Gastroesophageal sphincter (tissue), 4 donors: ENCODE measurements at regions not wholly inside any gene's neighbourhood (a gene's known extent, or its start where the extent isn't known, plus 50 kb on each side); places are given as distances from the start of the nearest gene placed in this dataset.

Experiments used
- ATAC-seq: fragments of 150-250 bp; one replicate; pipeline ENCODE4 v1.9.1; 2016; ENCODE audit warnings: mild to moderate bottlenecking, moderate library complexity
- H3K27ac ChIP-seq, 4 donors: fragments of 200-600 bp; sonication (generic) in 3 of 4; 1 replicate in 3 of 4; 2 replicates in 1 of 4; pipeline ENCODE4 v1.5.1; 2016 to 2019
- H3K27me3 ChIP-seq: fragments of 200-600 bp; sonication (generic); one replicate; pipeline ENCODE4 v1.5.1; 2019
- H3K36me3 ChIP-seq, 2 donors: fragments of 200-600 bp; sonication (generic); one replicate each; pipeline ENCODE4 v1.5.1; 2019; ENCODE audit warnings: control low read depth in 1 of 2
- H3K4me1 ChIP-seq, 3 donors: fragments of 200-600 bp; sonication (generic); 1 replicate in 2 of 3; 2 replicates in 1 of 3; pipeline ENCODE4 v1.5.1; 2016 to 2019; ENCODE audit warnings: control low read depth in 2 of 3
- H3K4me3 ChIP-seq, 2 donors: fragments of 200-600 bp; sonication (generic); one replicate each; pipeline ENCODE4 v1.5.1; 2019; ENCODE audit warnings: mild to moderate bottlenecking in 1 of 2, moderate library complexity in 1 of 2
- H3K9me3 ChIP-seq, 3 donors: fragments of 200-600 bp; sonication (generic); one replicate each; pipeline ENCODE4 v1.5.1; 2017 to 2019; ENCODE audit warnings: control low read depth in 2 of 3
- EP300 ChIP-seq: sonication (generic); formaldehyde crosslinking; IDR thresholded peaks from one replicate; pipeline ENCODE4 v1.6.1; 2017; ENCODE audit warnings: antibody characterized with exemption, mild to moderate bottlenecking
- POLR2A ChIP-seq, 2 donors: fragments of 450-650 bp; IDR thresholded peaks; one replicate each; pipeline ENCODE4 v1.6.1; 2017; ENCODE audit warnings: antibody characterized with exemption in 2 of 2, mild to moderate bottlenecking in 2 of 2, moderate library complexity in 1 of 2
- POLR2AphosphoS5 ChIP-seq: sonication (generic); formaldehyde crosslinking; IDR thresholded peaks from one replicate; pipeline ENCODE4 v1.6.1; 2017; ENCODE audit warnings: antibody characterized with exemption
- WGBS, 2 donors: methylation state at CpG; one replicate each; pipeline ENCODE4 v1.1.5; 2018; ENCODE audit warnings: low coverage in 1 of 2; 5-methylcytosine and 5-hydroxymethylcytosine counted together
- TF ChIP-seq, protein P1 (sequence below), 4 experiments: fragments of 200-600 bp in 2 of 4; fragments of 450-650 bp in 2 of 4; sonication (generic) in 1 of 4; IDR thresholded peaks; one replicate each; pipeline ENCODE4 v1.5.1; 2017 to 2019; ENCODE audit warnings: antibody characterized with exemption in 4 of 4, mild to moderate bottlenecking in 2 of 4, moderate library complexity in 2 of 4

DNA sequence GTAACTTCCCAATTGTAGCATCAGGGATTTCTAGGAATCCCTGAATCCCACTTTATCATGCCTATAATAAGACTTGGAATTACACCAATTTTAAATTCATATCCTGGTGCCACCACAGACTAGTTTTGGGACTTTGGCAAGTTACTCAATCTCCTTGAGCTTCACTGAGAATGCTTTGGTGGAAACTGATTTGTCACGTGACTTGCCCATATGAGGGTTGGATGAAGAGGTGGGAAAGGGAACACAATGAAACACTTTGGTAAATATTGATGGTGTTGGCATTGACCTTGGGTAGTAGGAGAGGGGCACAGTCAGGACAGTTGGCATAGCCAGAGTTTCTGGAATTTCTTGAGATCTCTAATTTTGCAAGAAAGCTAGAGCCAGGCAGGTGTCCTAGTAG, 452.2 kb downstream of the SLC4A3 start:
- H3K4me3 ChIP-seq = no peak overlapping the region
- WGBS, 2 donors = no CpG with 5 or more reads among the region's 1 CpG
- H3K4me1 ChIP-seq = no peaks in the 10 kb centered on the region
- H3K27me3 ChIP-seq = peaks cover 12% of the 10 kb centered on the region
- no peak for ATAC-seq
- TF ChIP-seq EP300 = no peak
- no peak for TF ChIP-seq POLR2AphosphoS5
- TF ChIP-seq POLR2A (IDR thresholded peaks at IDR 0.05) = no peak
- TF ChIP-seq, protein P1, sequence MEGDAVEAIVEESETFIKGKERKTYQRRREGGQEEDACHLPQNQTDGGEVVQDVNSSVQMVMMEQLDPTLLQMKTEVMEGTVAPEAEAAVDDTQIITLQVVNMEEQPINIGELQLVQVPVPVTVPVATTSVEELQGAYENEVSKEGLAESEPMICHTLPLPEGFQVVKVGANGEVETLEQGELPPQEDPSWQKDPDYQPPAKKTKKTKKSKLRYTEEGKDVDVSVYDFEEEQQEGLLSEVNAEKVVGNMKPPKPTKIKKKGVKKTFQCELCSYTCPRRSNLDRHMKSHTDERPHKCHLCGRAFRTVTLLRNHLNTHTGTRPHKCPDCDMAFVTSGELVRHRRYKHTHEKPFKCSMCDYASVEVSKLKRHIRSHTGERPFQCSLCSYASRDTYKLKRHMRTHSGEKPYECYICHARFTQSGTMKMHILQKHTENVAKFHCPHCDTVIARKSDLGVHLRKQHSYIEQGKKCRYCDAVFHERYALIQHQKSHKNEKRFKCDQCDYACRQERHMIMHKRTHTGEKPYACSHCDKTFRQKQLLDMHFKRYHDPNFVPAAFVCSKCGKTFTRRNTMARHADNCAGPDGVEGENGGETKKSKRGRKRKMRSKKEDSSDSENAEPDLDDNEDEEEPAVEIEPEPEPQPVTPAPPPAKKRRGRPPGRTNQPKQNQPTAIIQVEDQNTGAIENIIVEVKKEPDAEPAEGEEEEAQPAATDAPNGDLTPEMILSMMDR (IDR thresholded peaks at IDR 0.05) = no peak
- no peak overlapping the region for H3K27ac ChIP-seq
- H3K36me3 ChIP-seq = no peaks in the 10 kb centered on the region
- no peaks in the 10 kb centered on the region for H3K9me3 ChIP-seq

GRCh38 chr2:220081171-220081570, 453.7 kb downstream of the SLC4A3 start:
- TF ChIP-seq EP300 (no peak), POLR2AphosphoS5 (no peak), POLR2A (IDR thresholded peaks at IDR 0.05) (no peak)
- TF ChIP-seq, protein P1 (IDR thresholded peaks at IDR 0.05) = no peak
- Histone ChIP-seq H3K36me3 (no peaks in the 10 kb centered on the region), H3K27me3 (peaks cover 5% of the 10 kb centered on the region), H3K9me3 (no peaks in the 10 kb centered on the region), H3K4me3 (no peak overlapping the region), H3K27ac (no peak overlapping the region), H3K4me1 (no peaks in the 10 kb centered on the region)
- no peak for ATAC-seq
- WGBS, 2 donors = 83 to 93% methylated on average over 2 to 3 of the region's 4 CpGs

DNA sequence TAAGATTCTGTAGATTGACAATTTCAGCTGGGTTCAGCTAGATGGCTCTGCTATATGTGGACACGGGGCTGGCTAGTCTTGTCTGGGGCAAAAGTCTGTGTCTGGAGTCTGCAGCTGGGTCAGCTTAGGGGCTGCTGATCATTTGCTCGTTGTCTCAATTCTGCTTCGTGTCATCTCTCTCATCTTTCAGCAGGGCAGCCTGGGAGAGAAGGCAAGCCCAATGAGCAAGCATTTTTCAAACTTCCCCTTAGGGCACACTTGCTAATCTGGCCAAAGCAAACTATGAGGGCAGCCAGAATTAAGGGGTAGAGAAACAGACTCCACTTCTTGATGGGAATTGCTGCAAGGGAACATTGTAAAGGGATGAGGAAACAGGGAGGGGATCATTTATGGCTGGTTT, 462.6 kb downstream of the SLC4A3 start:
- Histone ChIP-seq H3K9me3 (peaks cover 0 to 3% (median 0%) of the 10 kb centered on the region in 3 donors), H3K4me3 (no peak overlapping the region), H3K36me3 (no peaks in the 10 kb centered on the region), H3K4me1 (no peaks in the 10 kb centered on the region), H3K27me3 (no peaks in the 10 kb centered on the region), H3K27ac (no peak overlapping the region)
- no peak for TF ChIP-seq POLR2A (IDR thresholded peaks at IDR 0.05)
- TF ChIP-seq, protein P1 (IDR thresholded peaks at IDR 0.05) = no peak
- no peak for TF ChIP-seq POLR2AphosphoS5
- no peak for TF ChIP-seq EP300
- WGBS, 2 donors = 56% methylated on average over 3 of the region's 3 CpGs; no CpG with 5 or more reads in 1 of the 2 donors
- no peak for ATAC-seq

- ATAC-seq = no peak
- WGBS, 2 donors = 38 to 43% methylated on average over 2 of the region's 2 CpGs
- no peak for TF ChIP-seq POLR2A (IDR thresholded peaks at IDR 0.05)
- no peak for TF ChIP-seq EP300
- TF ChIP-seq, protein P1 (IDR thresholded peaks at IDR 0.05) = no peak
- no peak for TF ChIP-seq POLR2AphosphoS5
Measured at GRCh38 chr2:220096406-220096805, 469.0 kb downstream of the SLC4A3 start.

DNA sequence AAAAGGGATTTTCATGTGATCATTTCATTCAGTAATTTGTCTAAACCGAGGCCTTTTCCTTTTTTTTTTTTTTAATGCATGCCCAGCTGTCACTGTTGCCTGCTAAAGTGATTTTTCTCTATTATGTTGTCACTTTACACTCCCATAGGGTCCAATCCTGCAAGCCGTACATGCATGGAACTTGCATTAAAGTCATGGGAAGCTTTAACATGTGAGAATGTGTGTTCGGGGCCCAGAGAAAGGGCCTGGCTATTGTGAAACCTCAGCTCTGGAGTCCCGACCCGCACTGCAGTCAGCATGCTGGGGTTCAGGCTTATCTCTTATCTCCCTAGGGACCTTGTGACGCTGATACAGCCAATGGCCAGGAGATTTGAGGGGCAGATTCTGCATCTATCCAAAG, 474.6 kb downstream of the SLC4A3 start:
- Histone ChIP-seq H3K36me3 (no peaks in the 10 kb centered on the region), H3K9me3 (no peaks in the 10 kb centered on the region), H3K27me3 (peaks cover 10% of the 10 kb centered on the region), H3K4me1 (no peaks in the 10 kb centered on the region), H3K4me3 (no peak overlapping the region), H3K27ac (no peak overlapping the region)
- ATAC-seq = no peak
- TF ChIP-seq POLR2AphosphoS5 (no peak), POLR2A (IDR thresholded peaks at IDR 0.05) (no peak), EP300 (no peak)
- TF ChIP-seq, protein P1 (IDR thresholded peaks at IDR 0.05) = no peak
- 71 to 75% methylated on average over 1 to 6 of the region's 6 CpGs for WGBS, 2 donors

More at GRCh38 chr2:220096406-220096805, 469.0 kb downstream of the SLC4A3 start:
- Histone ChIP-seq H3K36me3 (no peaks in the 10 kb centered on the region), H3K9me3 (no peaks in the 10 kb centered on the region), H3K4me1 (no peaks in the 10 kb centered on the region), H3K4me3 (no peak overlapping the region), H3K27me3 (no peaks in the 10 kb centered on the region), H3K27ac (no peak overlapping the region)
